KOPT-K1 (cell line): ENCODE measurements at regions not wholly inside any gene's neighbourhood (a gene's known extent, or its start where the extent isn't known, plus 50 kb on each side); places are given as distances from the start of the nearest gene placed in this dataset.
A peak's percentile ranks its signal among the peaks of the same experiment; 100 is the strongest.

Experiments used
- H3K27ac ChIP-seq: fragments of 200-600 bp; sonication (generic); 2 replicates; pipeline ENCODE4 v1.5.1; 2016; ENCODE audit warnings: antibody characterized with exemption, mild to moderate bottlenecking, low read depth, low read length; ENCODE audit not compliant: poor library complexity, severe bottlenecking
- H3K36me3 ChIP-seq: fragments of 200-600 bp; sonication (generic); 2 replicates; pipeline ENCODE4 v1.5.1; 2017; ENCODE audit warnings: antibody characterized with exemption, mild to moderate bottlenecking, low read length, moderate library complexity; ENCODE audit not compliant: insufficient read depth
- H3K9me3 ChIP-seq: fragments of 200-600 bp; sonication (generic); 2 replicates; pipeline ENCODE4 v1.5.1; 2017; ENCODE audit warnings: antibody characterized with exemption, low read length, mild to moderate bottlenecking; ENCODE audit not compliant: insufficient read depth, poor library complexity, severe bottlenecking

DNA sequence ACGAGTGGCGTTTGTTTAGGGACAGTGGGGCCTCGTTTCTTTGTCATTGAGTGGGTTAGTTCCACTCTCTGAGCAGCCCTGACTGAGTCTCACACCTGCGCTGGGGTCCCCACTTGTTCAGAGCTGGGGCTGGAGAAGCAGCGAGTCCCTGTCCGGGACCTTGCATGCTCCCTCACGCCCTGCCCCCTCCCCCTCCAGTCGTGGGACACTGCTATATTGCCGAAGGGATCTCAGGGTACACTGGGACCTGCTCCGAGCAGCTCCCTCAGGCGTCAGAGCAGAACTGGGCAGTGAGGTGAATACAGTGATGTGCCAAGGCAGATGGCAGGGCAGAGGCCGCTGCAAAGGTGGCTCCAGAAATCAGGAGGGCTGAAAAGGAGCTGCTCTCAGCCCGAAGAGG lies 59.9 kb upstream of the KLF13 start:
- no peaks in the 10 kb centered on the region for H3K9me3 ChIP-seq
- peak overlapping the region; percentile 87 for H3K27ac ChIP-seq
- no peaks in the 10 kb centered on the region for H3K36me3 ChIP-seq

DNA sequence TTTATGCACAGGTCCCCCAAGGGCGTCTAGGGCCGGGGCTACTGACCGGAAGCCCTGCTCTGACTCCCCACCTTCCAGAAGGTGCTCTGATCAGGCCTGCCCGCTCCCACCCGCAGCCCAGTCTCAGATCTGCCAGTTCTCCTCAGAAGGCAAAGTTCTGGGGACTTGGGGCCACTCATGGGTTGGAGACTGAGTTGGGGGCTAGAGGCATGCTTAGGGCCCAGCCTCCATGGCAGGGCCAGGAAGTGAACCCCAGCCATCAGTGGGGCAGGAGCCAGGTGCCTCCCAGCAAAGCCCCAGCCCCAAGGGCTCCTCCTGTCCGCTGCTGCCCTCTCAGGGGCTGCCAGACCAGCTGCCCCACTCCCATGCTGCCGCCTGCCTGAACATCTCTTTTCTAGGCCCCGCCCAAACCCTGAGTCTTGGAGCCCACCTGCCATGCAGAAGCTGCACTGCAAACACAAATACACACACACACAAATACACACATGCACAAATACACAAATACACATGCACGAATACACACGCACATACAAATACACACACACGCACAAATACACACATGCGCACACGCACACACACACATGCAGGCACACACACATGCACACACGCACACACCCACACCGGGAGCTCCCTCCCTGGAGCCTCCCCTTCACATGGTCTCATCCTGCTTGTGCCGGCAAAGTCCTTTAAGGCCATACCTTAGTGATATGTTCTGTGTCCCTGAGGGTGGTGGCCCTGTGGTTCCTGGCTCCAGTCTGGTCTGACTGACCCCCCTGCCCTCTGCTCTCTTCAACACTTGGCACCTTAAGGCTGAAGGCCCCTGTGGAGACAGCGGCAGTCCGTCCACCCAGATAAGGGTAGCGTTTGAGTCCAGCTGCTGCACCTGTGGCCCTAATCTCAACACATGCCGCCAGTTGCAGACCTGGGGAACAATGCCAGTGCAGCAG lies 59.2 kb upstream of the KLF13 start:
- Histone ChIP-seq H3K9me3 (no peaks in the 10 kb centered on the region), H3K36me3 (no peaks in the 10 kb centered on the region), H3K27ac (peak overlapping the region; percentile 87)

DNA sequence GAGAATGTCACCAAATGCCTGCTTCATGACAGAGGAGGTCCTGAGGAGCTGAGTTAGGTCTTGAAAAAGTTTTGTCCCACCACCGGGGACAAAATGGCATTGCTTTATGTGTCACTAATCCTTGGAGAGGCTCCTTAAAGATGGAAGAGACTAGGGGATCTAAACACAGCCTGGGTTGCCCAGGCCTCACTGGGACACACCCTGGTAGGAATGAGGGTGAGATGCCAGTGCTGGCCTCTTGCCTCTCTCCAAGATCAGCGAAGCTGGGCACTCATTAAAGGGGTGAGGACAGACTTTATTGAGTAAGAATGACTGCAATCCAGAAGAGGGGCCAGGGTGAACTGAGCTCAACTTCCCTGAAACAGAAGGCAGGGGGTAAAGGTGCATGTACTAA lies 58.5 kb upstream of the KLF13 start:
- Histone ChIP-seq H3K36me3 (no peaks in the 10 kb centered on the region), H3K9me3 (no peaks in the 10 kb centered on the region), H3K27ac (peak overlapping the region; percentile 87)

DNA sequence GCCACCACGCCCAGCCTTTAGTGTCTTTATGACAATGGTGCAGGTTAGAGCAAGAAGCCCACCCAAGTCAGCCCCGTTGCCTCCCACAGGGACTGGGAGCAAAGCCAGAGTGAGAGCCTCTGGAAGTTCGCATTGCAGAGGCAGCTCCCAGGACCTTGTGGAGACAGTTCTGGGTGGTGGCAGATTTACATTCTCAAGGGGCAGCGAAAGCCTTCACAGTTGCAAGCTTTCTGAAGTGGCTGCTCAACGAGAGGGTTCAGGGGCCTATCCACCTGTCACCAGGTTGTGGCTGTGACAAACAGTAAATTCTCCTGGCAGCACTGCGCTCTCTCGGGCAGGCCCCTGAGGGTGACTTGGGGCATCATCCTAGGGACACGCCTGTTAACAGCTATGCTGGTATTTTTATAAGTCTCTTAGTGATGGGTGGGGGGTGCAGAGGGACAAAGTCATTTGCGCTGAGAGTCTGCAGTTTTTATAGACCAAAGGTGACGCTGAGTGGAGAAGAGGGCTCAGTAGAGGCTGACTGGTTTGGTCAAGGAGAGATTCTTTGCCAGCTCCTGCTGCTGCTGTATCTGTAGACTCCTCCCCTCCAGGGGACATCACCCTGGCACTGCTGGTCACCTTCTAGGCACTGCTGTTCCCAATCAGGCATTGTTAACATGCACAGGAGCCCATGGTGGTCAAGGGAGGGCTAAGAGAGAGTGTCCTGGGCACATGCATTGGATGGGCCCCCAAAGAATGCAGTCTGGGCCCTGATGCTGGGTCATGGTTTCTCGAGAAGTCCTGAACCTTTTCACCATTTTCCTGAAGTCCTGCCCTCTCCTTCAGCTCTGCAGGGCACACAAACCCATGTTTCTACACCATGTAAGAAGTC lies 57.5 kb upstream of the KLF13 start:
- H3K27ac ChIP-seq, result peak overlapping the region; percentile 3
- H3K9me3 ChIP-seq, result no peaks in the 10 kb centered on the region
- no peaks in the 10 kb centered on the region for H3K36me3 ChIP-seq

DNA sequence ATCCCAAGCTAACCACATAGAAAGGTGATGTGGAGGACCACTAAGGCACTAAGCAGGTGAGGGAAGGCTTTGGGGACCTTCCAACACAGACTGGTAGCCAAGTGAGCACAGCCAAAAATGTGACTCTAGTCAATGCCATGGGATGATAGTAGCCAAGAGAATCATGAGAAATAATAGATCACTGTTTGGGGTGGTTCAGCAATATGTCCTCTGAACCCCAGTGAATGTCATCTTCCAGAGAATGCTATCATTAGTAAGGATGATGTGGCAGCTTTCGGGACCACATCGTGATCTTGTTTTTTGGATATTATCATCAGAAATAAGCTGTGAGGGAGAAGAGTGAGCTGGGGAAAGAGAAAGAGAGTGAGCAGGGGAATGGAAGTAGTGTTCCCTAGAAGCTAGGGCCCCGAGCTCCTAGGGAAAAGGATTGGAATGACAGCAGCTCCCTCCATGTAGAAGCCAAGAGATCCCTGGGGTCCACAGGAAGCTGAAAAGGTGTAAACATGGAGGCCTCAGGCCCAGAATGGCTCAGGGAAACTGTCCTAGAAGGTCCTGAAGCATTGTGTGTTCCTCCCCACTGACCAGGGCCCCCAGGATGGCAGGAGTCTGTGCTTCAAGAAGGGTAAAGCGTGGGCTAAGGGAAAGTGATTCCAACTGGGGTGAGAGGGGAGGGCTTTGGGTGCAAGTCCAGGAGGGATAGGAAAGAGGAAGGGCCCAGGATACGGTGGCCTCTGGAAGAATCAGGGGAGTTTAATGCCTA lies 56.6 kb upstream of the KLF13 start:
- Histone ChIP-seq H3K36me3 (no peaks in the 10 kb centered on the region), H3K9me3 (no peaks in the 10 kb centered on the region), H3K27ac (peak overlapping the region; percentile 25)

- peak overlapping the region; percentile 25 for H3K27ac ChIP-seq
- no peaks in the 10 kb centered on the region for H3K9me3 ChIP-seq
- no peaks in the 10 kb centered on the region for H3K36me3 ChIP-seq
Measured at GRCh38 chr15:31270767-31271166, 55.9 kb upstream of the KLF13 start.

DNA sequence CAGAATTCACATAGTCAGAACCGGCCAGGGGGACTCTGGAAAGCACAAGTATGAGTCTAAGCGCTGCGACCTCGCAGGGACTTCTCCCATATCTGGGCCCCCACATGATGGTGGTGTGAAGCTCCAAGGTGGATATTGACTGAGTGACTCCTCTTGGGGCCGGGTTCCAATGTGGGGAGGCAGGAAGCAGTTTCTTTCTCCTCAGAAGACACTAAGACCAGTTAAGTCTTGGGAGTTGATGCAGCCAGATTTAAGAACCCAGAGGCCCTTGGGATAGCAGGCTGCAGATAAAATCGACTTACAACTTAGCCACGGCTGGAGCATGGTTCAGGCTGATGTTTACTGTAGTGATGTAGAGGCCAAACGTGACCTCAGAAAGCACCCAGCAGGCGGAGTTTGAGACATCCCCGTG lies 55.4 kb upstream of the KLF13 start:
- H3K36me3 ChIP-seq, result no peaks in the 10 kb centered on the region
- H3K9me3 ChIP-seq, result no peaks in the 10 kb centered on the region
- H3K27ac ChIP-seq, result no peak overlapping the region

GRCh38 chr15:31271711-31272557 lies 54.7 kb upstream of the KLF13 start:
- no peaks in the 10 kb centered on the region for H3K36me3 ChIP-seq
- H3K27ac ChIP-seq, result no peak overlapping the region
- no peaks in the 10 kb centered on the region for H3K9me3 ChIP-seq

- Histone ChIP-seq H3K9me3 (no peaks in the 10 kb centered on the region), H3K27ac (no peak overlapping the region), H3K36me3 (no peaks in the 10 kb centered on the region)
Measured at GRCh38 chr15:31272558-31273257, 53.9 kb upstream of the KLF13 start.

DNA sequence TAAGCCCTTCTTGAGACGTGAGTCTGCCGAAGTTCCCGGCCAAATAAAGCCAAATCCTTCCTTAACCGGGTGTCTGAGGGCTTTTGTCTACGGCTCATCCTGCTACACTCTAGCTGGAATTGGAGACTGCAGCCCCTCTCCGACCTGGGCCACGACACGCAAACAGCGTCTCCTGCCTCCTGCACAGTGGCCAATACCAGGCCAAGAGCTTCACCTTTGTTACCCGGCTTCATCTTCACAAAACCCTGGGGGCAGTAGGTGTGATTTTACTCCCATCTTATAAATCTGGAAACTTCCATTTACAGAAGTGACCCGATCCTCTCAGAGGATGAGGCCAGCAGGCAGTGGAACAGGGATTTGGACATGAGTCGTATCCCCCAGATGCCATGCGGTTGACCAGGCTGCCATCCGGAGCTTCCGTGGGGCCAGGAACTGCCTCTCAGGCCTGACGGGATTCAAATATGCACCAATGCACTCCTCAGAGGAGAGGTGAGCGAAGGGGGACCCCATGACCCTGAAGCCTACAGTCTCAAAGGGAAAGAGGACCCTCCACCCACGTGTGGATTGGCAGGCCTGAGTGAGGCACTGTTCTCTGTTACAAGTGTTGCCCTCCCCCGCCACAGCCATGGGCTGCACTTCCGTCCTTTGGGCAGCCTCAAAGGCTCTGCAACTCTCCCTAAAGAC lies 53.2 kb upstream of the KLF13 start:
- H3K36me3 ChIP-seq, result no peaks in the 10 kb centered on the region

GRCh38 chr15:31274496-31275330 lies 51.9 kb upstream of the KLF13 start:
- Histone ChIP-seq H3K36me3 (no peaks in the 10 kb centered on the region), H3K27ac (peak overlapping the region; percentile 16), H3K9me3 (no peaks in the 10 kb centered on the region)

More for the DNA sequence above, 53.2 kb upstream of the KLF13 start:
- H3K27ac ChIP-seq, result no peak overlapping the region
- H3K9me3 ChIP-seq, result no peaks in the 10 kb centered on the region

DNA sequence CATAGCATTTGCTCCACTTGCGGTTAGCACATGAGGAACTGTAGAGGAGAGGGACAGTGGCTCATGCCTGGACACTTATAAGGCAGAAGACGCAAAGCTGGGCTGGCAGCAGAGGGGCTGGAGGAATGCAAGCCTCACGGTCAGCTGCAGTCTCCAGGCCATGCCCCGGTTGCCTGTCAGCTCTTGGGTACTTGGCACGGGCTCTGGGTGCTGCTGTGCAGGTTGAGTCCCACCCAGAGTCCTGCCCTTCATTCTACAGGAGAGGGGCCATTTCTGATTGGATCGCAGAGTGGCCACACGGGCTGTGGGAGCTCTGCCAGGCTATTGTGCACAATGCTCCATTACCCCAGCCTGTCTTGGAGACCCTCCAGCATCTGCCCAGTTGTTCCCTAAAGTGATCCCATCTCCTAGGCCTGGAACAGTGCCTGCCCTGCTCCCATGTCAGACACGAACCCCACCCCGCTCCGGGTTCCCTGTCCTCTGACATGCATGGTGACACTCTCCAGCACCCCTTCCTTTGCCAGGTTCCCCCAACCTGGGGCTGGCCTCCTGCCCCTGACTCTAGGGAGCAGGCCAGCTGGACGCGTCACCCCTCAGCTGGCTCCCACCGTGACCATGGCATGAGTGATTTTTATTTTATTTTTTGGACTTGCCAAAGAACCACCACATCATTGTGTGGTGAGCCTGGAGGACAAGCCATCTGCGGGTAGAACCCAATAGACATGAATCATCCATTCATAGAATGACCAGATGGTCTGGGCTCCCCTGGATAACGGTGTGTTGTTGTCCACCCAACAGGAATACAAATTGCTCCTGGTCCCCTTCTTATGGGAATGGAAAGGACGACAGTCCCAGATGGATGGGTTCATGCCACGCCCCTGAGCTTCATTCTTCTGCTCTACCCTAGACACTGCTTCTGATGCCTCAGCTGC lies 51.0 kb upstream of the KLF13 start:
- no peaks in the 10 kb centered on the region for H3K9me3 ChIP-seq
- H3K36me3 ChIP-seq, result no peaks in the 10 kb centered on the region
- H3K27ac ChIP-seq, result no peak overlapping the region
